GM23338 (cell line): ENCODE measurements at regions not wholly inside any gene's neighbourhood (a gene's known extent, or its start where the extent isn't known, plus 50 kb on each side); places are given as distances from the start of the nearest gene placed in this dataset.

Experiments
- CREB1 ChIP-seq: fragments of 250-450 bp; sonication (Bioruptor Pico); IDR thresholded peaks from 2 replicates; pipeline ENCODE4 v1.5.0; 2020; ENCODE audit warnings: low read depth, mild to moderate bottlenecking, moderate library complexity
- CTCF ChIP-seq, 2 experiments: fragments of 200-600 bp in 1 of 2; sonication (generic) in 1 of 2; conservative IDR thresholded peaks; 2 replicates each; pipeline versions ENCODE4 v1.5.1 to v1.6.1; 2016 to 2017; ENCODE audit warnings: antibody characterized with exemption in 2 of 2, low read depth in 2 of 2, mild to moderate bottlenecking in 2 of 2, moderate library complexity in 1 of 2
- EZH2 ChIP-seq: fragments of 200-600 bp; sonication (generic); IDR thresholded peaks from one replicate; pipeline ENCODE4 v1.8.0; 2017; ENCODE audit warnings: antibody characterized with exemption, mild to moderate bottlenecking, low read depth; ENCODE audit not compliant: unreplicated experiment
- EZH2phosphoT487 ChIP-seq: fragments of 200-600 bp; sonication (generic); IDR thresholded peaks from one replicate; pipeline ENCODE4 v1.8.1; 2018; ENCODE audit warnings: antibody characterized with exemption; ENCODE audit not compliant: unreplicated experiment
- JUNB ChIP-seq: IDR thresholded peaks from one replicate; pipeline ENCODE4 v1.6.1; 2016; ENCODE audit warnings: antibody characterized with exemption; ENCODE audit not compliant: unreplicated experiment
- POLR2AphosphoS5 ChIP-seq: IDR thresholded peaks from 2 replicates; pipeline ENCODE4 v1.6.1; 2016; ENCODE audit warnings: antibody characterized with exemption, low read depth
- STAT1 ChIP-seq: IDR thresholded peaks from one replicate; pipeline ENCODE4 v1.6.1; 2016; ENCODE audit warnings: antibody characterized with exemption; ENCODE audit not compliant: unreplicated experiment
- ZNF331 ChIP-seq: fragments of 250-450 bp; sonication (Bioruptor Pico); IDR thresholded peaks from 2 replicates; pipeline ENCODE4 v1.5.0; 2020; ENCODE audit warnings: low read depth, mild to moderate bottlenecking, moderate library complexity
- TF ChIP-seq, protein P1 (sequence below): IDR thresholded peaks from one replicate; pipeline ENCODE4 v1.6.1; 2018; ENCODE audit warnings: antibody characterized with exemption; ENCODE audit not compliant: unreplicated experiment
- TF ChIP-seq, protein P2 (sequence below): IDR thresholded peaks from 2 replicates; pipeline ENCODE4 v1.6.1; 2016; ENCODE audit warnings: antibody characterized with exemption

- TF ChIP-seq POLR2AphosphoS5 (no peak), CTCF (conservative IDR thresholded peaks at IDR 0.05; ENCODE audit: low read depth in 2 of 2) (no peak), ZNF331 (no peak), CREB1 (CRISPR knock-in tag) (no peak), JUNB (no peak), EZH2 (no peak), STAT1 (no peak), EZH2phosphoT487 (no peak)
- TF ChIP-seq, protein P1, sequence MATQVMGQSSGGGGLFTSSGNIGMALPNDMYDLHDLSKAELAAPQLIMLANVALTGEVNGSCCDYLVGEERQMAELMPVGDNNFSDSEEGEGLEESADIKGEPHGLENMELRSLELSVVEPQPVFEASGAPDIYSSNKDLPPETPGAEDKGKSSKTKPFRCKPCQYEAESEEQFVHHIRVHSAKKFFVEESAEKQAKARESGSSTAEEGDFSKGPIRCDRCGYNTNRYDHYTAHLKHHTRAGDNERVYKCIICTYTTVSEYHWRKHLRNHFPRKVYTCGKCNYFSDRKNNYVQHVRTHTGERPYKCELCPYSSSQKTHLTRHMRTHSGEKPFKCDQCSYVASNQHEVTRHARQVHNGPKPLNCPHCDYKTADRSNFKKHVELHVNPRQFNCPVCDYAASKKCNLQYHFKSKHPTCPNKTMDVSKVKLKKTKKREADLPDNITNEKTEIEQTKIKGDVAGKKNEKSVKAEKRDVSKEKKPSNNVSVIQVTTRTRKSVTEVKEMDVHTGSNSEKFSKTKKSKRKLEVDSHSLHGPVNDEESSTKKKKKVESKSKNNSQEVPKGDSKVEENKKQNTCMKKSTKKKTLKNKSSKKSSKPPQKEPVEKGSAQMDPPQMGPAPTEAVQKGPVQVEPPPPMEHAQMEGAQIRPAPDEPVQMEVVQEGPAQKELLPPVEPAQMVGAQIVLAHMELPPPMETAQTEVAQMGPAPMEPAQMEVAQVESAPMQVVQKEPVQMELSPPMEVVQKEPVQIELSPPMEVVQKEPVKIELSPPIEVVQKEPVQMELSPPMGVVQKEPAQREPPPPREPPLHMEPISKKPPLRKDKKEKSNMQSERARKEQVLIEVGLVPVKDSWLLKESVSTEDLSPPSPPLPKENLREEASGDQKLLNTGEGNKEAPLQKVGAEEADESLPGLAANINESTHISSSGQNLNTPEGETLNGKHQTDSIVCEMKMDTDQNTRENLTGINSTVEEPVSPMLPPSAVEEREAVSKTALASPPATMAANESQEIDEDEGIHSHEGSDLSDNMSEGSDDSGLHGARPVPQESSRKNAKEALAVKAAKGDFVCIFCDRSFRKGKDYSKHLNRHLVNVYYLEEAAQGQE: no peak
- TF ChIP-seq, protein P2, sequence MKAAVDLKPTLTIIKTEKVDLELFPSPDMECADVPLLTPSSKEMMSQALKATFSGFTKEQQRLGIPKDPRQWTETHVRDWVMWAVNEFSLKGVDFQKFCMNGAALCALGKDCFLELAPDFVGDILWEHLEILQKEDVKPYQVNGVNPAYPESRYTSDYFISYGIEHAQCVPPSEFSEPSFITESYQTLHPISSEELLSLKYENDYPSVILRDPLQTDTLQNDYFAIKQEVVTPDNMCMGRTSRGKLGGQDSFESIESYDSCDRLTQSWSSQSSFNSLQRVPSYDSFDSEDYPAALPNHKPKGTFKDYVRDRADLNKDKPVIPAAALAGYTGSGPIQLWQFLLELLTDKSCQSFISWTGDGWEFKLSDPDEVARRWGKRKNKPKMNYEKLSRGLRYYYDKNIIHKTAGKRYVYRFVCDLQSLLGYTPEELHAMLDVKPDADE: no peak
These were observed 166.3 kb downstream of the DUSP10 start for GRCh38 chr1:221575605-221576004.
